Endodermal cell (in vitro differentiated cells): ENCODE measurements at regions not wholly inside any gene's neighbourhood (a gene's known extent, or its start where the extent isn't known, plus 50 kb on each side); places are given as distances from the start of the nearest gene placed in this dataset.

Source experiments
- DNase-seq: peaks from one replicate; pipeline ENCODE4 v3.0.0-alpha.2; 2017
- H3K27ac ChIP-seq: 2 replicates; pipeline ENCODE4 v1.5.1; 2013; ENCODE audit warnings: mild to moderate bottlenecking, low read depth, low read length, moderate library complexity
- H3K27me3 ChIP-seq: 2 replicates; pipeline ENCODE4 v1.6.1; 2013; ENCODE audit warnings: mild to moderate bottlenecking, low read length, moderate library complexity; ENCODE audit not compliant: insufficient read depth, control insufficient read depth, poor library complexity, severe bottlenecking
- H3K36me3 ChIP-seq: 2 replicates; pipeline ENCODE4 v1.7.0; 2013; ENCODE audit warnings: mild to moderate bottlenecking, low read length, moderate library complexity; ENCODE audit not compliant: control insufficient read depth, insufficient read depth
- H3K4me1 ChIP-seq: one replicate; pipeline ENCODE4 v1.7.0; 2013; ENCODE audit warnings: low read length; ENCODE audit not compliant: control insufficient read depth, insufficient read depth
- H3K4me3 ChIP-seq: 2 replicates; pipeline ENCODE4 v1.5.1; 2013; ENCODE audit warnings: mild to moderate bottlenecking, low read length, moderate library complexity
- H3K9ac ChIP-seq: 2 replicates; pipeline ENCODE4 v1.6.1; 2013; ENCODE audit warnings: mild to moderate bottlenecking, low read length, moderate library complexity; ENCODE audit not compliant: poor library complexity, severe bottlenecking; ENCODE audit errors: extremely low read depth
- H3K9me3 ChIP-seq: 2 replicates; pipeline ENCODE4 v1.6.1; 2013; ENCODE audit warnings: mild to moderate bottlenecking, low read length, moderate library complexity; ENCODE audit not compliant: control insufficient read depth
- H3K27ac Mint-ChIP-seq: 2 replicates; pipeline ENCODE4 v1.8.0; 2020; ENCODE audit warnings: mixed read lengths
- H3K27me3 Mint-ChIP-seq: 2 replicates; pipeline ENCODE4 v1.8.0; 2021; ENCODE audit warnings: mild to moderate bottlenecking, mixed read lengths; ENCODE audit not compliant: insufficient read depth
- H3K36me3 Mint-ChIP-seq: 2 replicates; pipeline ENCODE4 v1.8.0; 2020; ENCODE audit warnings: low read depth, mixed read lengths
- H3K4me1 Mint-ChIP-seq: 2 replicates; pipeline ENCODE4 v1.8.0; 2020; ENCODE audit warnings: mixed read lengths
- H3K4me3 Mint-ChIP-seq: 2 replicates; pipeline ENCODE4 v1.8.0; 2020; ENCODE audit warnings: mild to moderate bottlenecking, moderate library complexity, mixed read lengths
- H3K9me3 Mint-ChIP-seq: 2 replicates; pipeline ENCODE4 v1.8.0; 2020; ENCODE audit warnings: mild to moderate bottlenecking, mixed read lengths
- CTCF ChIP-seq: fragments of 200-600 bp; sonication (generic); conservative IDR thresholded peaks from 2 replicates; pipeline ENCODE4 v1.5.0; 2021; ENCODE audit warnings: antibody characterized with exemption, mild to moderate bottlenecking
- WGBS, 2 experiments: methylation state at CpG; one replicate each; pipeline versions ENCODE4 v1.1.5 to v1.1.7; 2013; ENCODE audit warnings: missing lambda C conversion rate in 2 of 2, mixed read lengths in 1 of 2; ENCODE audit not compliant: insufficient coverage in 1 of 2, insufficient read length in 1 of 2; 5-methylcytosine and 5-hydroxymethylcytosine counted together

GRCh38 chr20:51886341-51886740 is 84.0 kb upstream of the SALL4 start:
- Histone ChIP-seq H3K27me3 (no peaks in the 10 kb centered on the region), H3K27ac (no peak overlapping the region), H3K9me3 (no peaks in the 10 kb centered on the region), H3K4me3 (no peak overlapping the region), H3K9ac (no peak overlapping the region), H3K4me1 (peaks cover 11% of the 10 kb centered on the region), H3K36me3 (no peaks in the 10 kb centered on the region)
- H3K9me3 Mint-ChIP-seq, result no peaks in the 10 kb centered on the region
- H3K27me3 Mint-ChIP-seq, result peaks cover 2% of the 10 kb centered on the region
- no peak overlapping the region for H3K27ac Mint-ChIP-seq
- no peak for TF ChIP-seq CTCF
- DNase-seq, result no peak
- H3K4me1 Mint-ChIP-seq, result peaks cover 31% of the 10 kb centered on the region
- no peak overlapping the region for H3K4me3 Mint-ChIP-seq
- H3K36me3 Mint-ChIP-seq, result no peaks in the 10 kb centered on the region
- 89 to 93% methylated on average over 2 of the region's 2 CpGs for WGBS, 2 experiments

GRCh38 chr20:51884561-51884960 is 82.2 kb upstream of the SALL4 start:
- WGBS, 2 experiments, result 93 to 95% methylated on average over 5 of the region's 5 CpGs
- Mint-ChIP-seq H3K36me3 (no peaks in the 10 kb centered on the region), H3K27me3 (peaks cover 2% of the 10 kb centered on the region), H3K9me3 (no peaks in the 10 kb centered on the region), H3K27ac (no peak overlapping the region), H3K4me3 (no peak overlapping the region), H3K4me1 (peaks cover 25% of the 10 kb centered on the region)
- H3K9me3 ChIP-seq, result no peaks in the 10 kb centered on the region
- TF ChIP-seq CTCF, result no peak
- H3K4me1 ChIP-seq, result peaks cover 11% of the 10 kb centered on the region
- no peak for DNase-seq
- no peak overlapping the region for H3K4me3 ChIP-seq
- no peak overlapping the region for H3K9ac ChIP-seq
- H3K36me3 ChIP-seq, result no peaks in the 10 kb centered on the region
- H3K27me3 ChIP-seq, result no peaks in the 10 kb centered on the region
- no peak overlapping the region for H3K27ac ChIP-seq

GRCh38 chr20:51880188-51880587 is 77.9 kb upstream of the SALL4 start:
- no peak overlapping the region for H3K27ac Mint-ChIP-seq
- no peak for DNase-seq
- Histone ChIP-seq H3K27ac (no peak overlapping the region), H3K4me3 (no peak overlapping the region), H3K27me3 (no peaks in the 10 kb centered on the region), H3K4me1 (no peaks in the 10 kb centered on the region), H3K9ac (no peak overlapping the region), H3K9me3 (no peaks in the 10 kb centered on the region), H3K36me3 (no peaks in the 10 kb centered on the region)
- H3K4me3 Mint-ChIP-seq, result no peak overlapping the region
- 91 to 98% methylated on average over 4 of the region's 4 CpGs for WGBS, 2 experiments
- no peak for TF ChIP-seq CTCF
- H3K27me3 Mint-ChIP-seq, result no peaks in the 10 kb centered on the region
- no peaks in the 10 kb centered on the region for H3K36me3 Mint-ChIP-seq
- H3K9me3 Mint-ChIP-seq, result no peaks in the 10 kb centered on the region
- H3K4me1 Mint-ChIP-seq, result peaks cover 11% of the 10 kb centered on the region
